Fibroblast of the aortic adventitia (primary cell): ENCODE measurements at regions not wholly inside any gene's neighbourhood (a gene's known extent, or its start where the extent isn't known, plus 50 kb on each side); places are given as distances from the start of the nearest gene placed in this dataset. TPM values are rescaled to one million over a fixed set of nuclear protein-coding genes. Genes with fewer than 3 reads are reported as not detected.
"Not testable (repeated sequence)": the region's sequence is repeated elsewhere in the genome, so short reads cannot be mapped to it uniquely, and the experiment has no call there.

Experiments used
- DNase-seq: peaks from one replicate; pipeline ENCODE4 v3.0.0-alpha.2; 2010; ENCODE audit warnings: low read depth
- H3K4me3 ChIP-seq: 2 replicates; pipeline ENCODE4 v1.5.1; 2011; ENCODE audit warnings: low read depth, mild to moderate bottlenecking, control low read depth, low read length, moderate library complexity
- CTCF ChIP-seq: IDR thresholded peaks from 2 replicates; pipeline ENCODE4 v1.5.1; 2011; ENCODE audit warnings: mild to moderate bottlenecking, low read length, control low read depth, inconsistent platforms; ENCODE audit not compliant: insufficient read depth
- small RNA-seq: library from RNA; depleted of rRNA; stranded (forward); fragments of <200 nt; gene quantifications from one replicate; pipeline ENCODE3, GENCODE V24; 2012

DNA sequence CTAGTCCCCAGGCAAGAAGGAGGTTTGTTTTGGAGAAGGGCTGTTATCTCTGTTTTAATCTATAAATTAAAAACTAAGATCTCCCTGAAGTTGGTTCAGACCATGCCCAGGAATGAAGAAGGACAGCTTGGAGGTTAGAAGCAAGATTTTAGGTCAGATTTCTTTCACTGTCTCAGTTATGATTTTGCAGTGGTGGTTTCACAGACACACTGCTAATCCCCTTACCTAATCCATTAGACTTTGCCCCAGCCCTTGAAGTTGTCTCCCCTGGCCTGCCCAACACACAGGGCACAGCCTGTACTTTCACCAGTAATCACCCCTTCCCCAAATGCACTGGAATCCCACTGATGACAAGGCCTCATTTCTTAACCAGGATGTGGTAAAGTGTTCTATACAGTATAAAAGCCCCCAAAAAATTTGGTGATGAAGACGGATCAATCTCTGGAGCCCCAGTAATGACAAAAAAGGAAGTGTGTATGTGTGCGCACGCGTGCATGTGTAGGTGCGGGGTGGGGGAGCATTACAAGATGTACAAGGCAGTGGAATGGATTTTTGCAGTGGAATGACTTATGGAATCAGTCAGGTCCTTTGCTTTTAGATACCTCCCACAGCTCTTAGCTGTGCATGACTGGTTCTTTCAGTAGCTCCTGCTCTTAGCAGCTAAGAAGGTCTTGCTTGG, 73.1 kb upstream of the TERB2 start:
- H3K4me3 ChIP-seq = no peak overlapping the region
- TF ChIP-seq CTCF = no peak
- DNase-seq = no peak

GRCh38 chr15:44898890-44899651, 57.4 kb upstream of the TERB2 start:
- not testable (repeated sequence) for H3K4me3 ChIP-seq, DNase-seq

GRCh38 chr15:44899775-44900174, 56.7 kb upstream of the TERB2 start:
- H3K4me3 ChIP-seq, DNase-seq: not testable (repeated sequence)

DNA sequence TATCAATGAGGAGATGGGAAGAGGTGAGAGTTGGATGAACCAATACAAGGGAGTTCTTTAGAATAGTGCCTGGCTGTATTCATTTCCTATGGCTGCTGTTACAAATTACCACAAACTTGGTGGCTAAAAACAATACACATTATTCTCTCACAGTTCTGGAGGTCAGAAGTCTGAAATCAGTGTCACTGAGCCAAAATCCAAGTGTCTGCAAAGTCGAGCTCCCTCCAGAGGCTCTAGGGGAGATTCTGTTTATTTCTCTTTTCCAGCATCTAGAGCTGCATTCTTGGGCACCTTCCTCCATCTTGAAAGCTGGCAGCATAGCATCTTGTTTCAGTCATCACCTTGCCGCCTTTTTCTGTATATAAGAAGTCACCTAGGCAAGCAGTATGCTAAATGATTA, 55.7 kb upstream of the TERB2 start:
- not testable (repeated sequence) for H3K4me3 ChIP-seq, DNase-seq

DNA sequence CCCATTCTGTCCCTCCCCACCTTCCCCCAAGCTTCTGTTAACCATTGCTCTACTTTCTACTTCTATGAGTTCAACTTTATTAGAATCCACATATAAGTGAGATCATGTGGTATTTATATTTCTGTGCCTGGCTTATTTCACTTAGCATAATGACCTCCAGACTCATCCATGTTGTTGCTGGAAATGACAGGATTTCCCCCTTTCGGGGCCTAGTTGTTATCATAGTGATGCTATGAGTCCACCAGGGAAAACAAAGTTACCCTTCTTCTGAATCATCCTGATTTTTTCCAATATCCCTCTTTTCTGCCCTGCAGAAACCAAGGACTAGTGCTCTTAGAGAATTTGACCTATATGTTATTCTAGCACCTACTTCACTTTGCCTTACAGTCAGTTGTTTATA, 53.2 kb upstream of the TERB2 start:
- not testable (repeated sequence) for DNase-seq, H3K4me3 ChIP-seq

- not testable (repeated sequence) for H3K4me3 ChIP-seq, DNase-seq
Observed at GRCh38 chr15:44904651-44905340, 51.7 kb upstream of the TERB2 start.

Small RNAs in the stretch of these regions (small RNA-seq; reads per million reads assigned to genes)
- gene RF00019 = not detected
- not detected for gene RNU1-119P
